HCT116 (cell line): ENCODE measurements at regions not wholly inside any gene's neighbourhood (a gene's known extent, or its start where the extent isn't known, plus 50 kb on each side); places are given as distances from the start of the nearest gene placed in this dataset.

Experiments
- ATAC-seq: fragments of 200-7000 bp; cut with Tn5 transposase; 2 replicates; pipeline ENCODE4 v1.9.1; 2020; ENCODE audit warnings: mild to moderate bottlenecking, moderate library complexity
- BruUV-seq: library from RNA; stranded (reverse); fragments of 400-500 nt; replicated peaks from 2 replicates; lab custom pipeline; 2021; lab: Mats Ljungman, UMichigan
- CTCF ChIA-PET: fragments of 300-600 bp; sonication (Branson Sonifier 250); formaldehyde crosslinking; loops from one replicate; lab custom pipeline; 2021; ENCODE audit warnings: antibody characterized with exemption; lab: Charles Lee
- POLR2A ChIA-PET: fragments of 300-600, 350-600 bp; sonication (Branson Sonifier 250); formaldehyde crosslinking; loops from one replicate; lab custom pipeline; 2021; ENCODE audit warnings: antibody characterized with exemption; lab: Charles Lee
- RAD21 ChIA-PET, 2 experiments: fragments of 300-600 bp; sonication (Branson Sonifier 250); formaldehyde crosslinking; loops; one replicate each; lab custom pipeline; 2023; ENCODE audit warnings: low total read pairs in 2 of 2; ENCODE audit not compliant: uncharacterized antibody in 2 of 2, unreplicated experiment in 2 of 2, low non-redundant PET in 1 of 2; lab: Charles Lee
- DNase-seq: peaks from one replicate; pipeline ENCODE4 v3.0.0-alpha.2; 2010; ENCODE audit warnings: low read depth, low spot score
- H2AFZ ChIP-seq: fragments of 200-600 bp; shearing (Covaris generic), sonication (generic); 2 replicates; pipeline ENCODE4 v1.6.1; 2017; ENCODE audit warnings: low read depth, mixed run types, mixed read lengths, antibody characterized with exemption, low read length; ENCODE audit not compliant: poor library complexity, severe bottlenecking
- H3K27ac ChIP-seq: 2 replicates; pipeline ENCODE4 v1.5.1; 2012; ENCODE audit warnings: low read depth, low read length
- H3K27me3 ChIP-seq: fragments of 200-600 bp; sonication (generic); 2 replicates; pipeline ENCODE4 v1.6.1; 2016; ENCODE audit warnings: mixed run types, low read length, mixed read lengths; ENCODE audit not compliant: insufficient read depth
- H3K36me3 ChIP-seq, 2 experiments: fragments of 200-500 bp in 1 of 2; fragments of 200-600 bp in 1 of 2; sonication (Bioruptor generic) in 1 of 2; sonication (generic) in 1 of 2; 2 replicates each; pipeline versions ENCODE4 v1.5.1 to v1.6.1; 2014 to 2016; ENCODE audit warnings: low read length in 2 of 2, inconsistent platforms in 1 of 2, mixed read lengths in 1 of 2, mixed run types in 1 of 2; ENCODE audit not compliant: insufficient read depth in 2 of 2, control insufficient read depth in 1 of 2
- H3K4me1 ChIP-seq, 2 experiments: fragments of 200-600 bp in 1 of 2; sonication (generic) in 1 of 2; 2 replicates each; pipeline versions ENCODE4 v1.5.1 to v1.6.1; 2012 to 2017; ENCODE audit warnings: low read length in 2 of 2, inconsistent platforms in 1 of 2, mild to moderate bottlenecking in 1 of 2, mixed read lengths in 1 of 2, mixed run types in 1 of 2, moderate library complexity in 1 of 2; ENCODE audit not compliant: insufficient read depth in 2 of 2, control insufficient read depth in 1 of 2
- H3K4me2 ChIP-seq: fragments of 200-600 bp; sonication (generic); 2 replicates; pipeline ENCODE4 v1.6.1; 2017; ENCODE audit warnings: mixed run types, low read length, mixed read lengths
- H3K4me3 ChIP-seq, 2 experiments: fragments of 200-600 bp in 1 of 2; sonication (generic) in 1 of 2; replicated peaks in 1 of 2; 2 replicates each; pipeline ENCODE4 v1.5.1; 2011 to 2016; ENCODE audit warnings: low read length in 2 of 2, control low read depth in 1 of 2, low read depth in 1 of 2, mild to moderate bottlenecking in 1 of 2, mixed read lengths in 1 of 2, mixed run types in 1 of 2
- H3K79me2 ChIP-seq: fragments of 200-600 bp; sonication (generic); 2 replicates; pipeline ENCODE4 v1.6.1; 2017; ENCODE audit warnings: mild to moderate bottlenecking, mixed run types, low read length, moderate library complexity, mixed read lengths; ENCODE audit not compliant: insufficient read depth
- H3K9ac ChIP-seq: fragments of 200-600 bp; sonication (generic); 2 replicates; pipeline ENCODE4 v1.6.1; 2016; ENCODE audit warnings: low read length, mixed read lengths
- H3K9me2 ChIP-seq: fragments of 200-600 bp; sonication (generic), shearing (Covaris generic); 2 replicates; pipeline ENCODE4 v1.6.1; 2017; ENCODE audit warnings: mixed run types, mild to moderate bottlenecking, moderate library complexity; ENCODE audit not compliant: insufficient read depth
- H3K9me3 ChIP-seq, 2 experiments: fragments of 200-500 bp in 1 of 2; fragments of 200-600 bp in 1 of 2; sonication (Bioruptor generic) in 1 of 2; sonication (generic) in 1 of 2; 2 replicates each; pipeline ENCODE4 v1.6.1; 2014 to 2017; ENCODE audit warnings: low read length in 2 of 2, mixed read lengths in 2 of 2, inconsistent platforms in 1 of 2, low read depth in 1 of 2, mild to moderate bottlenecking in 1 of 2, mixed run types in 1 of 2, moderate library complexity in 1 of 2; ENCODE audit not compliant: control insufficient read depth in 1 of 2, insufficient read depth in 1 of 2
- H4K20me1 ChIP-seq: fragments of 200-600 bp; sonication (generic), shearing (Covaris generic); 2 replicates; pipeline ENCODE4 v1.6.1; 2017; ENCODE audit warnings: mixed run types, mild to moderate bottlenecking, moderate library complexity; ENCODE audit not compliant: insufficient read depth
- CBX3 ChIP-seq: IDR thresholded peaks from 2 replicates; pipeline ENCODE4 v1.6.1; 2012; ENCODE audit warnings: low read depth
- CEBPB ChIP-seq: IDR thresholded peaks from 2 replicates; pipeline ENCODE4 v1.6.1; 2012; ENCODE audit warnings: low read depth
- ELF1 ChIP-seq: IDR thresholded peaks from 2 replicates; pipeline ENCODE4 v1.6.1; 2012; ENCODE audit warnings: low read depth, borderline replicate concordance
- EZH2 ChIP-seq: fragments of 200-600 bp; sonication (generic); IDR thresholded peaks from 2 replicates; pipeline ENCODE4 v1.6.1; 2017; ENCODE audit warnings: antibody characterized with exemption, mixed run types
- EZH2phosphoT487 ChIP-seq: fragments of 200-600 bp; IDR thresholded peaks from 2 replicates; pipeline ENCODE4 v1.6.1; 2018; ENCODE audit warnings: antibody characterized with exemption, borderline replicate concordance
- JUND ChIP-seq: IDR thresholded peaks from 2 replicates; pipeline ENCODE4 v1.6.1; 2012
- POLR2A ChIP-seq: IDR thresholded peaks from 2 replicates; pipeline ENCODE4 v1.7.0; 2011; ENCODE audit warnings: borderline replicate concordance; ENCODE audit not compliant: insufficient read depth, insufficient read length; ENCODE audit errors: extremely low read depth
- POLR2AphosphoS5 ChIP-seq: IDR thresholded peaks from 2 replicates; pipeline ENCODE4 v1.6.1; 2011; ENCODE audit warnings: mild to moderate bottlenecking, low read depth, low read length, moderate library complexity
- RAD21 ChIP-seq: IDR thresholded peaks from 2 replicates; pipeline ENCODE4 v1.6.1; 2012; ENCODE audit warnings: low read depth, mild to moderate bottlenecking
- SIN3A ChIP-seq: IDR thresholded peaks from 2 replicates; pipeline ENCODE4 v1.6.1; 2012; ENCODE audit warnings: low read depth
- SP1 ChIP-seq: IDR thresholded peaks from 2 replicates; pipeline ENCODE4 v1.6.1; 2012; ENCODE audit warnings: low read depth
- SRF ChIP-seq: IDR thresholded peaks from 2 replicates; pipeline ENCODE4 v1.6.1; 2012; ENCODE audit warnings: low read depth
- TCF7L2 ChIP-seq: IDR thresholded peaks from 2 replicates; pipeline ENCODE4 v1.7.0; 2011; ENCODE audit warnings: borderline replicate concordance, inconsistent platforms; ENCODE audit not compliant: insufficient read depth, insufficient read length; ENCODE audit errors: extremely low read depth
- YY1 ChIP-seq: IDR thresholded peaks from 2 replicates; pipeline ENCODE4 v1.6.1; 2011; ENCODE audit warnings: low read length, low read depth, moderate library complexity, mild to moderate bottlenecking; ENCODE audit not compliant: insufficient replicate concordance; ENCODE audit errors: extremely low read depth
- ZFX ChIP-seq: fragments of 450-650 bp; IDR thresholded peaks from 2 replicates; pipeline ENCODE4 v1.6.1; 2017
- ZNF274 ChIP-seq: fragments of 200-500 bp; sonication (Bioruptor generic); IDR thresholded peaks from 2 replicates; pipeline ENCODE4 v1.6.1; 2014; ENCODE audit warnings: mild to moderate bottlenecking, low read depth, low read length, inconsistent platforms
- intact Hi-C: fragments of 100-400 bp; cut with micrococcal nuclease; formaldehyde crosslinking; loops from 2 replicates; pipeline ENCODE4 v1.10.0; 2022
- TF ChIP-seq, protein P1 (sequence below): IDR thresholded peaks from 2 replicates; pipeline ENCODE4 v1.6.1; 2012
- TF ChIP-seq, protein P2 (sequence below): IDR thresholded peaks from 2 replicates; pipeline ENCODE4 v1.6.1; 2012; ENCODE audit warnings: low read depth

DNA sequence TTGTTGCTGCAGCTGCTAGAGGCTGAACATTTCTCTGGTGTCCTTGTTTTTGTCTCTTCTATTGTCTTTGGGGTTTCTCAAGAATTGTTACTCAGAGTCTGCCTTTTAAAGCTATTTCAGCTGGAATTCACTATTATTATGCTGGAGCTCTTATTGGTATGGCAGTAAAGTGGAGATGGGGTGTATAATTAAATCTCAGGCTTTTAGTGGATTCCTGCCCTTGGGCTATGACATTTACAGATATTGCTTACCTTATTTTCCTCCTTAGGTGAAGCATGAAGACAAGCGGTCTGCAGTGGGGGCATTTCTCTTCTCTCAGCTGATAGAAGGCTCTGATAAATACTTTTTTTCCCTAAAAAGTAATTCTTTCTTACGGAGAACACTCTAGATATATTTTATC is 1656.6 kb upstream of the IGFBP7 start:
- Histone ChIP-seq H3K9me2 (no peaks in the 10 kb centered on the region), H3K9me3 (peaks cover 9 to 17% of the 10 kb centered on the region in 2 experiments; a peak in 2 of 4 replicates), H3K36me3 (no peaks in the 10 kb centered on the region), H3K4me1 (no peaks in the 10 kb centered on the region), H3K27ac (no peak overlapping the region)
- ATAC-seq (no peak), DNase-seq (no peak)
- intact Hi-C loops: no loop called here
- CTCF ChIA-PET: no interaction called here
- POLR2A ChIA-PET: no interaction called here
- BruUV-seq: no TSS peak
- RAD21 ChIA-PET: no interaction called here
- TF ChIP-seq ZNF274: no peak
- no peak for TF ChIP-seq SRF
- no peak for TF ChIP-seq YY1
- no peak for TF ChIP-seq SIN3A
- no peak for TF ChIP-seq CBX3
- no peak for TF ChIP-seq ZFX
- no peak for TF ChIP-seq SP1
- no peak for TF ChIP-seq TCF7L2
- no peak for TF ChIP-seq CEBPB
- TF ChIP-seq EZH2phosphoT487: no peak
- no peak for TF ChIP-seq POLR2A
- TF ChIP-seq RAD21: no peak
- TF ChIP-seq, all 23 proteins: peak for 0
- H3K9ac ChIP-seq: no peak overlapping the region
- H3K27me3 ChIP-seq: no peaks in the 10 kb centered on the region
- H3K4me2 ChIP-seq: no peak overlapping the region
- H3K79me2 ChIP-seq: no peaks in the 10 kb centered on the region
- H4K20me1 ChIP-seq: no peaks in the 10 kb centered on the region
- H2AFZ ChIP-seq: no peak overlapping the region
- no peak overlapping the region for H3K4me3 ChIP-seq

DNA sequence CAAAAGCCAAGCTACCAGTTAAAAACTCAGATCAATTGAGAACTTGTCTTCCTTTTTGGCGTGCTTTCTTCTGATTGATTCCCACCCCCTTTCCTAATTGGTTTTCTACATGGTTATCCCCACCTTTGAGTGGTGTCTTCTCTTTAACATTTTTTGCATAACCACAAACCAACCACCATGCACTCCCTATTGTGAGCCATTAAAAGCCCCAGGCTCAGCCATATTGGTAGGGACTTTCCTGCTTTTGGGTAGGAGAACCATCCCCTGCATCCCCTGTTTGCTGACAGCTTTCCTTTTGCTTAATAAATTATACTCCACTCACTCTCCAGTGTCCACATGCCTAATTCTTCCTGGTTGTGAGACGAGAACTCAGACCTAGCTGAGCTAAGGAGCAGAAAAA is 1651.4 kb upstream of the IGFBP7 start:
- ATAC-seq: no peak
- H3K9me3 ChIP-seq: peaks cover 9 to 17% of the 10 kb centered on the region in 2 experiments; a peak in 1 of 4 replicates
- no peak overlapping the region for H3K27ac ChIP-seq
- RAD21 ChIA-PET: no interaction called here
- no peak overlapping the region for H3K4me2 ChIP-seq
- POLR2A ChIA-PET: no interaction called here
- H3K4me1 ChIP-seq: no peaks in the 10 kb centered on the region
- CTCF ChIA-PET: no interaction called here
- no peaks in the 10 kb centered on the region for H3K27me3 ChIP-seq
- no peak overlapping the region for H3K4me3 ChIP-seq
- no TSS peak for BruUV-seq
- no peak overlapping the region for H3K9ac ChIP-seq
- no peaks in the 10 kb centered on the region for H4K20me1 ChIP-seq
- intact Hi-C loops: no loop called here
- no peak overlapping the region for H2AFZ ChIP-seq
- DNase-seq: no peak
- no peaks in the 10 kb centered on the region for H3K36me3 ChIP-seq
- TF ChIP-seq CEBPB (no peak), TCF7L2 (no peak), POLR2AphosphoS5 (no peak), EZH2phosphoT487 (no peak), SIN3A (no peak), YY1 (no peak), EZH2 (no peak), ZNF274 (no peak), JUND (no peak), ELF1 (no peak), POLR2A (no peak)
- TF ChIP-seq, protein P1, sequence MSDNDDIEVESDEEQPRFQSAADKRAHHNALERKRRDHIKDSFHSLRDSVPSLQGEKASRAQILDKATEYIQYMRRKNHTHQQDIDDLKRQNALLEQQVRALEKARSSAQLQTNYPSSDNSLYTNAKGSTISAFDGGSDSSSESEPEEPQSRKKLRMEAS: no peak
- TF ChIP-seq, protein P2, sequence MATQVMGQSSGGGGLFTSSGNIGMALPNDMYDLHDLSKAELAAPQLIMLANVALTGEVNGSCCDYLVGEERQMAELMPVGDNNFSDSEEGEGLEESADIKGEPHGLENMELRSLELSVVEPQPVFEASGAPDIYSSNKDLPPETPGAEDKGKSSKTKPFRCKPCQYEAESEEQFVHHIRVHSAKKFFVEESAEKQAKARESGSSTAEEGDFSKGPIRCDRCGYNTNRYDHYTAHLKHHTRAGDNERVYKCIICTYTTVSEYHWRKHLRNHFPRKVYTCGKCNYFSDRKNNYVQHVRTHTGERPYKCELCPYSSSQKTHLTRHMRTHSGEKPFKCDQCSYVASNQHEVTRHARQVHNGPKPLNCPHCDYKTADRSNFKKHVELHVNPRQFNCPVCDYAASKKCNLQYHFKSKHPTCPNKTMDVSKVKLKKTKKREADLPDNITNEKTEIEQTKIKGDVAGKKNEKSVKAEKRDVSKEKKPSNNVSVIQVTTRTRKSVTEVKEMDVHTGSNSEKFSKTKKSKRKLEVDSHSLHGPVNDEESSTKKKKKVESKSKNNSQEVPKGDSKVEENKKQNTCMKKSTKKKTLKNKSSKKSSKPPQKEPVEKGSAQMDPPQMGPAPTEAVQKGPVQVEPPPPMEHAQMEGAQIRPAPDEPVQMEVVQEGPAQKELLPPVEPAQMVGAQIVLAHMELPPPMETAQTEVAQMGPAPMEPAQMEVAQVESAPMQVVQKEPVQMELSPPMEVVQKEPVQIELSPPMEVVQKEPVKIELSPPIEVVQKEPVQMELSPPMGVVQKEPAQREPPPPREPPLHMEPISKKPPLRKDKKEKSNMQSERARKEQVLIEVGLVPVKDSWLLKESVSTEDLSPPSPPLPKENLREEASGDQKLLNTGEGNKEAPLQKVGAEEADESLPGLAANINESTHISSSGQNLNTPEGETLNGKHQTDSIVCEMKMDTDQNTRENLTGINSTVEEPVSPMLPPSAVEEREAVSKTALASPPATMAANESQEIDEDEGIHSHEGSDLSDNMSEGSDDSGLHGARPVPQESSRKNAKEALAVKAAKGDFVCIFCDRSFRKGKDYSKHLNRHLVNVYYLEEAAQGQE: no peak
- H3K9me2 ChIP-seq: no peaks in the 10 kb centered on the region
- no peaks in the 10 kb centered on the region for H3K79me2 ChIP-seq
